Mesenchymal stem cell (in vitro differentiated cells and primary cell): ENCODE measurements at regions not wholly inside any gene's neighbourhood (a gene's known extent, or its start where the extent isn't known, plus 50 kb on each side); places are given as distances from the start of the nearest gene placed in this dataset.

ENCODE experiments used
- DNase-seq: peaks from one replicate; pipeline ENCODE4 v3.0.0-alpha.2; 2013
- H2AFZ ChIP-seq: one replicate; pipeline ENCODE4 v1.6.1; 2013; ENCODE audit warnings: low read depth, mild to moderate bottlenecking, control low read depth, inconsistent platforms, low read length, moderate library complexity
- H2AK5ac ChIP-seq: 2 replicates; pipeline ENCODE4 v1.6.1; 2013; ENCODE audit warnings: low read length, moderate library complexity, mild to moderate bottlenecking, inconsistent platforms; ENCODE audit not compliant: severe bottlenecking
- H2BK120ac ChIP-seq: one replicate; pipeline ENCODE4 v1.6.1; 2013; ENCODE audit warnings: low read depth, mild to moderate bottlenecking, inconsistent platforms, low read length, moderate library complexity
- H2BK12ac ChIP-seq, 2 experiments: one replicate each; pipeline ENCODE4 v1.6.1; 2013; ENCODE audit warnings: inconsistent platforms in 2 of 2, low read length in 2 of 2, mild to moderate bottlenecking in 2 of 2, moderate library complexity in 2 of 2, control low read depth in 1 of 2
- H2BK15ac ChIP-seq: one replicate; pipeline ENCODE4 v1.6.1; 2013; ENCODE audit warnings: mild to moderate bottlenecking, low read depth, inconsistent platforms; ENCODE audit not compliant: poor library complexity, severe bottlenecking
- H2BK5ac ChIP-seq: 2 replicates; pipeline ENCODE4 v1.6.1; 2013; ENCODE audit warnings: low read depth, mild to moderate bottlenecking, low read length, control low read depth, inconsistent platforms; ENCODE audit not compliant: poor library complexity, severe bottlenecking
- H3K14ac ChIP-seq, 2 experiments: one replicate each; pipeline ENCODE4 v1.6.1; 2013; ENCODE audit warnings: inconsistent platforms in 2 of 2, low read length in 2 of 2, control low read depth in 1 of 2, mild to moderate bottlenecking in 1 of 2, moderate library complexity in 1 of 2
- H3K18ac ChIP-seq, 2 experiments: one replicate each; pipeline ENCODE4 v1.6.1; 2013; ENCODE audit warnings: inconsistent platforms in 2 of 2, low read length in 2 of 2, control low read depth in 1 of 2, low read depth in 1 of 2, mild to moderate bottlenecking in 1 of 2
- H3K23ac ChIP-seq, 2 experiments: one replicate each; pipeline ENCODE4 v1.6.1; 2013; ENCODE audit warnings: inconsistent platforms in 2 of 2, low read length in 2 of 2, mild to moderate bottlenecking in 2 of 2, moderate library complexity in 2 of 2, control low read depth in 1 of 2
- H3K27ac ChIP-seq: 2 replicates; pipeline ENCODE4 v1.5.1; 2013; ENCODE audit warnings: mild to moderate bottlenecking, moderate library complexity, low read length, control low read depth, inconsistent platforms; ENCODE audit not compliant: poor library complexity, severe bottlenecking
- H3K27me3 ChIP-seq, 2 experiments: 2 replicates each; pipeline versions ENCODE4 v1.6.1 to v1.7.0; 2013; ENCODE audit warnings: low read length in 2 of 2, mild to moderate bottlenecking in 2 of 2, moderate library complexity in 2 of 2, control low read depth in 1 of 2, inconsistent platforms in 1 of 2; ENCODE audit not compliant: control insufficient read depth in 1 of 2, insufficient read depth in 1 of 2
- H3K36me3 ChIP-seq, 2 experiments: 2 replicates each; pipeline versions ENCODE4 v1.6.1 to v1.7.0; 2013; ENCODE audit warnings: low read length in 2 of 2, control low read depth in 1 of 2, inconsistent platforms in 1 of 2, low read depth in 1 of 2, mild to moderate bottlenecking in 1 of 2; ENCODE audit not compliant: insufficient read depth in 2 of 2, control insufficient read depth in 1 of 2
- H3K4ac ChIP-seq, 2 experiments: one replicate each; pipeline ENCODE4 v1.6.1; 2013; ENCODE audit warnings: inconsistent platforms in 2 of 2, low read length in 2 of 2, mild to moderate bottlenecking in 2 of 2, moderate library complexity in 2 of 2, control low read depth in 1 of 2, low read depth in 1 of 2
- H3K4me1 ChIP-seq: 2 replicates; pipeline ENCODE4 v1.6.1; 2013; ENCODE audit warnings: low read depth, low read length, control low read depth; ENCODE audit not compliant: control insufficient read depth, insufficient read depth
- H3K4me2 ChIP-seq: 2 replicates; pipeline ENCODE4 v1.6.1; 2013; ENCODE audit warnings: low read length, mild to moderate bottlenecking, inconsistent platforms; ENCODE audit not compliant: poor library complexity, severe bottlenecking
- H3K4me3 ChIP-seq, 2 experiments: 2 replicates each; pipeline versions ENCODE4 v1.5.1 to v1.7.0; 2013; ENCODE audit warnings: low read length in 2 of 2, mild to moderate bottlenecking in 2 of 2, control low read depth in 1 of 2, low read depth in 1 of 2; ENCODE audit not compliant: insufficient read depth in 1 of 2
- H3K79me1 ChIP-seq: replicated peaks from 2 replicates; pipeline ENCODE4 v1.6.1; 2013; ENCODE audit warnings: mild to moderate bottlenecking, control low read depth, low read length, inconsistent platforms; ENCODE audit not compliant: poor library complexity, severe bottlenecking
- H3K9ac ChIP-seq: 2 replicates; pipeline ENCODE4 v1.7.0; 2013; ENCODE audit warnings: mild to moderate bottlenecking, low read length, moderate library complexity
- H3K9me3 ChIP-seq: 2 replicates; pipeline ENCODE4 v1.7.0; 2013; ENCODE audit warnings: mild to moderate bottlenecking, low read length; ENCODE audit not compliant: control insufficient read depth
- H4K8ac ChIP-seq: one replicate; pipeline ENCODE4 v1.6.1; 2013; ENCODE audit warnings: inconsistent platforms, mild to moderate bottlenecking, low read length, moderate library complexity
- H4K91ac ChIP-seq: one replicate; pipeline ENCODE4 v1.6.1; 2013; ENCODE audit warnings: mild to moderate bottlenecking, low read length, inconsistent platforms
- WGBS: methylation state at CpG from one replicate; pipeline ENCODE4 v1.1.7; 2013; ENCODE audit warnings: mixed read lengths; 5-methylcytosine and 5-hydroxymethylcytosine counted together

DNA sequence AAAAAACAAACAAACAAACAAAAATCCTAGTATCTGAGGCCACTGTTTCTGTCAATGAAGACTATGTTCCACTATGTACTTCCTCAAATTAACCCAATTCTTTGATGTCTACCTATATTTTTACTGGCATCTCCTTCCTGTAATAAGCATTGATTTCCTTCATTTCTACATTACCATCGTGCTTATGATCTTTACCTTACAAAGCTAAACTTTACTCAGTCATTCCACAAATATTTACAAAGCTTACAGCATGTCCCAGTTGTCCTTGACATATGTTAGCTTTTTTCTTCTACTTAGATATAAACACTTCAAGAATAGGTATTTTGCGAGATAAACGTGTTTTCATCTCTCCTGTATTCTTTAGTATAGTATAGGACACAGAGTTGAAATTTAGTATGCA lies 1090.9 kb downstream of the PCDH9 start:
- H2BK120ac ChIP-seq = no peak overlapping the region
- H3K18ac ChIP-seq = no peak overlapping the region

DNA sequence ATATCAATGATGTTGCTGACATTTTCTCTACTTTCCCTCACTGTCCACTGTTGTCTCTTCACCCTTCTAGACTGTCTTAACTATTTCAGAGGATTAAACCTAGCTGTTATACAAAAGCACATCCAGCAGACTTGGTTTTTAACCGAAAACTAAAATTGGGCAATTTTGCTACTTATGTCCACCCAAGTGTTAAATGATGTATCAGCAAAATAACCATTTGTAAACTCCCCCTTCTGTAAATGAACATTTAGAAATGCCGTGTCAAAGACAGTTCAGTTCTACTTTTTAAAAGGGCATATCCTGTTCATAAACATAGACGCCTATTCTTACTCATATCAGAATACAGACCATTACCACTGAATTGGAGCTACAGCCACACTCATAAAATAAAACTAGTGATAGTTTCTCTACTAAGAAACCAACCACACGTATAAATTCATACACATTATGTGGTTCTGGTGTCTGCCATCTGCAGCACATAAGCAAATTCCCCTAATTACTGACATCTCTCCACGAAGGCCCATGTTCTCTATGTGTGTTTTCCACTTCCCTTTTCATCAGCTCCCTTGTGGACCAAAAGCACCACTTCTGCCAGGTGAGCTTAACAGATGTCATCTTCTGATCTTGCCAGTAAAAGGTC lies 1091.8 kb downstream of the PCDH9 start:
- no peaks in the 10 kb centered on the region for H3K36me3 ChIP-seq
- no peak overlapping the region for H2BK12ac ChIP-seq
- no peak overlapping the region for H4K8ac ChIP-seq
- H2AFZ ChIP-seq = no peak overlapping the region
- H2BK15ac ChIP-seq = no peak overlapping the region
- no peak overlapping the region for H3K23ac ChIP-seq
- H3K4me2 ChIP-seq = no peak overlapping the region
- H2BK5ac ChIP-seq = no peak overlapping the region
- no peaks in the 10 kb centered on the region for H3K27me3 ChIP-seq
- H2BK120ac ChIP-seq = no peak overlapping the region
- DNase-seq = no peak
- H3K4me3 ChIP-seq = no peak overlapping the region
- no peak overlapping the region for H2AK5ac ChIP-seq
- no peak overlapping the region for H3K4ac ChIP-seq
- no peak overlapping the region for H3K18ac ChIP-seq
- H3K9ac ChIP-seq = no peak overlapping the region
- no peaks in the 10 kb centered on the region for H3K4me1 ChIP-seq
- H3K14ac ChIP-seq = no peak overlapping the region
- H3K27ac ChIP-seq = no peak overlapping the region
- no peaks in the 10 kb centered on the region for H3K79me1 ChIP-seq
- peaks cover 3% of the 10 kb centered on the region for H3K9me3 ChIP-seq
- H4K91ac ChIP-seq = no peak overlapping the region
- WGBS = 88% methylated on average over 5 of the region's 5 CpGs

More for the DNA sequence above, 1090.9 kb downstream of the PCDH9 start:
- no peak overlapping the region for H3K14ac ChIP-seq
- H2BK15ac ChIP-seq = no peak overlapping the region
- no peak overlapping the region for H3K9ac ChIP-seq
- H4K8ac ChIP-seq = no peak overlapping the region
- H3K4me3 ChIP-seq = no peak overlapping the region
- no peak overlapping the region for H2BK12ac ChIP-seq
- H2AFZ ChIP-seq = no peak overlapping the region
- peaks cover 3% of the 10 kb centered on the region for H3K9me3 ChIP-seq
- WGBS = 25% methylated on average over 1 of the region's 3 CpGs
- H4K91ac ChIP-seq = no peak overlapping the region
- no peaks in the 10 kb centered on the region for H3K79me1 ChIP-seq
- no peaks in the 10 kb centered on the region for H3K27me3 ChIP-seq
- peak; percentile 11 for DNase-seq
- no peak overlapping the region for H3K23ac ChIP-seq
- no peak overlapping the region for H2BK5ac ChIP-seq
- no peak overlapping the region for H2AK5ac ChIP-seq
- H3K27ac ChIP-seq = no peak overlapping the region
- no peaks in the 10 kb centered on the region for H3K4me1 ChIP-seq
- H3K36me3 ChIP-seq = no peaks in the 10 kb centered on the region
- H3K4me2 ChIP-seq = no peak overlapping the region
- H3K4ac ChIP-seq = no peak overlapping the region

DNA sequence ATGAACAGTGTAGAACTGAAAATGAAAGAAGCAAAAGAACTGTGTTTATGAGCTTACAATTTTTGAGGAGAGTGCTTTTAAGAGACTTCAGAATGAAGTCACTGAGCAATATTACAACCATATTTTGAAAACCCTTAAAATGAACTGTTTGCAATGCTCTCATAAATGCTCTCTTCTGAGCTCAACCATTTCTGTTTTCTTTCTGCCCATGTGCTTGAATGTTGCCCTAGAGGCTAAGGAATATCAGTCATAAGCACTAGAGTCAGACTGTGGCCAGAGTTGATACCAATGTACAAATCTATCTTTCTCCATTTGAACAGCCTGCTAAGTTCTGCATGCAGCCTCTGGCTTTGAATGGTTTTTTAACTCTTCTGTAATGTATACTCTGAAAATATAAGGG lies 1092.8 kb downstream of the PCDH9 start:
- no peak overlapping the region for H3K23ac ChIP-seq
- H3K9ac ChIP-seq = no peak overlapping the region
- no peak overlapping the region for H2BK120ac ChIP-seq
- H3K27me3 ChIP-seq = no peaks in the 10 kb centered on the region
- H3K4me2 ChIP-seq = no peak overlapping the region
- no peak overlapping the region for H3K14ac ChIP-seq
- peaks cover 3% of the 10 kb centered on the region for H3K9me3 ChIP-seq
- H2AFZ ChIP-seq = no peak overlapping the region
- no peaks in the 10 kb centered on the region for H3K79me1 ChIP-seq
- H4K8ac ChIP-seq = no peak overlapping the region
- no peaks in the 10 kb centered on the region for H3K36me3 ChIP-seq
- no peak overlapping the region for H2BK15ac ChIP-seq
- H3K18ac ChIP-seq = no peak overlapping the region
- H4K91ac ChIP-seq = no peak overlapping the region
- H3K4me3 ChIP-seq = no peak overlapping the region
- H3K4ac ChIP-seq = no peak overlapping the region
- no peak overlapping the region for H2AK5ac ChIP-seq
- DNase-seq = no peak
- no peaks in the 10 kb centered on the region for H3K4me1 ChIP-seq
- H3K27ac ChIP-seq = no peak overlapping the region
- H2BK12ac ChIP-seq = no peak overlapping the region
- no peak overlapping the region for H2BK5ac ChIP-seq

DNA sequence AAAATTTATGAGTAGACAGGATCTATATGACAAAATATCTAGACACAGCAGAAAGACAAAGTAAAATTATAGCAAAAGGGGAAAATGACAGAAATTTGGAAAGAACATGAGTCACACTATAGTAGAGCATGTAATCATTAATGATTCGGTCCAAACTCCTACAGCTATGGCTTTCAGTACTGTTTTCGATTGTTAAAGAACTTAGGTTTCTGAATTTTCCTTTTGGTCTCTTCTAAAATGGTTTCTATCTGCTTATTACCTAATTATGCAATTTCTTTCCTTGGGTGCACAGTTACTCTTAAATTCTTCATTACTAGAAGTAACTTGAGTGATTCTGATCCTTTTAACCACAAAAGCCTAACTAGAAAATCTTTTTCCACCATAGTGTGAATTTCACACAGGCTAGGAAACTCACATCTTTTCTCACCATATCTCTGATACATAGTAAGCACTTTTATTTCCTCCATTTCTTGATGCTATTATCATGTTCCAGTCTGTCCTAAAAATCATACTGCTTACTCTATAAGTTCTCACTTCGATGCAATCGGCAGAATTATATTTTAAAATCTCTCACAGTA lies 1101.4 kb downstream of the PCDH9 start:
- Histone ChIP-seq H3K4me1 (no peaks in the 10 kb centered on the region), H3K27ac (no peak overlapping the region), H2BK12ac (no peak overlapping the region), H3K9ac (no peak overlapping the region), H3K4me3 (no peak overlapping the region), H3K9me3 (no peaks in the 10 kb centered on the region), H3K27me3 (no peaks in the 10 kb centered on the region), H3K79me1 (no peaks in the 10 kb centered on the region), H3K18ac (no peak overlapping the region), H2AFZ (no peak overlapping the region), H4K8ac (no peak overlapping the region), H2BK5ac (no peak overlapping the region), H4K91ac (no peak overlapping the region), H2AK5ac (no peak overlapping the region), H3K4me2 (no peak overlapping the region), H2BK120ac (no peak overlapping the region), H3K4ac (no peak overlapping the region), H2BK15ac (no peak overlapping the region), H3K23ac (no peak overlapping the region), H3K14ac (no peak overlapping the region), H3K36me3 (no peaks in the 10 kb centered on the region)
- DNase-seq = no peak
- 100% methylated on average over 1 of the region's 4 CpGs for WGBS
